ENCODE measurements at regions not wholly inside any gene's neighbourhood (a gene's known extent, or its start where the extent isn't known, plus 50 kb on each side); places are given as distances from the start of the nearest gene placed in this dataset.
"Not testable (repeated sequence)": the region's sequence is repeated elsewhere in the genome, so short reads cannot be mapped to it uniquely, and the experiment has no call there.

- peak; percentile 79 for DNase-seq (ENCODE audit: low read depth)
- no peak overlapping the region for H3K4me3 ChIP-seq (ENCODE audit: low read depth, low read length)
Observed at GRCh38 chr15:39413558-39413957, 167.3 kb upstream of the THBS1 start.

GRCh38 chr15:39414201-39414600, 166.7 kb upstream of the THBS1 start:
- TF ChIP-seq CTCF (IDR thresholded peaks at IDR 0.05; ENCODE audit: insufficient read depth, low read depth, low read length, missing control alignments) = no peak
- H3K4me3 ChIP-seq (ENCODE audit: low read depth, low read length) = no peak overlapping the region
- no peak for DNase-seq (ENCODE audit: low read depth)

More at GRCh38 chr15:39413558-39413957, 167.3 kb upstream of the THBS1 start:
- no peak for TF ChIP-seq CTCF (IDR thresholded peaks at IDR 0.05; ENCODE audit: insufficient read depth, low read depth, low read length, missing control alignments)

- H3K4me3 ChIP-seq (ENCODE audit: low read depth, low read length) = no peak overlapping the region
- TF ChIP-seq CTCF (IDR thresholded peaks at IDR 0.05; ENCODE audit: insufficient read depth, low read depth, low read length, missing control alignments) = no peak
- DNase-seq (ENCODE audit: low read depth) = no peak
Observed at GRCh38 chr15:39415634-39416033, 165.2 kb upstream of the THBS1 start.

GRCh38 chr15:39416258-39416657, 164.6 kb upstream of the THBS1 start:
- no peak for DNase-seq (ENCODE audit: low read depth)
- TF ChIP-seq CTCF (IDR thresholded peaks at IDR 0.05; ENCODE audit: insufficient read depth, low read depth, low read length, missing control alignments) = no peak
- no peak overlapping the region for H3K4me3 ChIP-seq (ENCODE audit: low read depth, low read length)

- no peak for TF ChIP-seq CTCF (IDR thresholded peaks at IDR 0.05; ENCODE audit: insufficient read depth, low read depth, low read length, missing control alignments)
- no peak overlapping the region for H3K4me3 ChIP-seq (ENCODE audit: low read depth, low read length)
- DNase-seq (ENCODE audit: low read depth) = no peak
Observed at GRCh38 chr15:39417366-39418134, 163.3 kb upstream of the THBS1 start.

- no peak for DNase-seq (ENCODE audit: low read depth)
- no peak overlapping the region for H3K4me3 ChIP-seq (ENCODE audit: low read depth, low read length)
- TF ChIP-seq CTCF (IDR thresholded peaks at IDR 0.05; ENCODE audit: insufficient read depth, low read depth, low read length, missing control alignments) = no peak
Observed at GRCh38 chr15:39419651-39420050, 161.2 kb upstream of the THBS1 start.

GRCh38 chr15:39420123-39420852, 160.6 kb upstream of the THBS1 start:
- not testable (repeated sequence) for H3K4me3 ChIP-seq (ENCODE audit: low read depth, low read length); DNase-seq (ENCODE audit: low read depth)

- not testable (repeated sequence) for H3K4me3 ChIP-seq (ENCODE audit: low read depth, low read length); DNase-seq (ENCODE audit: low read depth)
Observed at GRCh38 chr15:39420853-39421192, 160.1 kb upstream of the THBS1 start.

Measured in GM12865 (cell line).